GM18858 (cell line): ENCODE measurements at regions not wholly inside any gene's neighbourhood (a gene's known extent, or its start where the extent isn't known, plus 50 kb on each side); places are given as distances from the start of the nearest gene placed in this dataset.

Source experiments
- ATAC-seq: cut with Tn5 transposase; IDR thresholded peaks from one replicate; pipeline ENCODE4 v1.9.1; 2021; ENCODE audit not compliant: unreplicated experiment

- no peak for ATAC-seq
Observed at GRCh38 chr16:51085271-51085670, 65.8 kb downstream of the SALL1 start.

DNA sequence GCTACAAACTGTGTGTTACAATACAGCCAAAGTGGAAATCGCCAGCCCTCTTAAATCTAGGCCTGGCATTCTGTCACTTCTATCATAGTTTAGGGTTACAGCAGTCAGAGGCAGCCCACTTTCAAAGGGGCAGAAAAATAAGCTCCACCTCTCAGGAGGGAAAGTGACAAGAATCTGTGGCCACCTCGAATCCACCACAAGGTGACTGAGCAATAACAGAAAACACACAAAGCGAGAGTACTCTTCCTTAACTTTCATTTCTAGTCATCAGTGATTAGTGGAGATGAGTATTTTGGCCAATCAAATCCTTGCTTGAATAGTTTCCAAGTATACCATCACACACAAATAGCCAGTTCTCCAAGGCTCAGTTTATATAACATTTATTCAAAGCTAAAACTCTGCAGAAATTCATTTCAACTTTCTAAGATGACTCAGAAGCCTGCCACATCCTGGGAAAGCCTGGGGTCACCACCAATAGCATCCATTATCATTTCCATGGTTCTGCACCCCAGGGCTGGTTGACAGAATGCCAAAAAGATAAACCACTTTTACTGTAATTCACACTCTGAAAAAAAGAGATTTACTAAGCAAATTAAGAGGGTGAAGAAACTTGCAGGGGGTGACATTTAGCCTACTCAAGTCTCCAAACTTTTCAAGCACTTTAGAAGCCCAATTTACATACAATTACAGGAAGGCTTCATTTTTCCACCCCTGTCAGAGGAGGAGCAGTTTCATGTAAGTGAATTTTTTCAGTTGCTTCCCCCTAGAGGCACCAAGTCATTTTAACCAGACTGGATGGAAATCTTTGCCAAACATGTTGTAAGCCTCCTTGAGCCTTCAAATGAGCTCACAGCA, 66.8 kb downstream of the SALL1 start:
- no peak for ATAC-seq

- ATAC-seq: no peak
Observed at GRCh38 chr16:51072591-51072990, 78.5 kb downstream of the SALL1 start.

DNA sequence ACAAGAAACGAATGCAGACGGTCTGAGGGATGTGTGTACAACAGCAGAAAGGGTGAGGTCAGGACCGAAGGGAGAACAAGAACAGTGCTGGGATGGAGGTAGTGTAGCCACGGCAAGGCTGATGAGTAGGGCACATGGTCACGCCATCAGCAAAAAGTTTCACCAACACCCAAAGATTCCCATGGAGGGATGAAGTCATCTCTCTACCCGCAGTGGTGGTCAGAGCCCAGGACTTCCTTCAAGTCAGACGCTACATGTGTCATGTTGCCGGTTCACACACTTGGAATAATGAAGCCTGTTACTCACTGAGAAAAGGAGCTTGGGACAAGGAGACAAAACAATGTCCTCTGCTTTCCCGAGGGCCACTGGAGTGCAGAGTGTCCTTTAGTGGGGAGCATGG, 79.7 kb downstream of the SALL1 start:
- no peak for ATAC-seq

DNA sequence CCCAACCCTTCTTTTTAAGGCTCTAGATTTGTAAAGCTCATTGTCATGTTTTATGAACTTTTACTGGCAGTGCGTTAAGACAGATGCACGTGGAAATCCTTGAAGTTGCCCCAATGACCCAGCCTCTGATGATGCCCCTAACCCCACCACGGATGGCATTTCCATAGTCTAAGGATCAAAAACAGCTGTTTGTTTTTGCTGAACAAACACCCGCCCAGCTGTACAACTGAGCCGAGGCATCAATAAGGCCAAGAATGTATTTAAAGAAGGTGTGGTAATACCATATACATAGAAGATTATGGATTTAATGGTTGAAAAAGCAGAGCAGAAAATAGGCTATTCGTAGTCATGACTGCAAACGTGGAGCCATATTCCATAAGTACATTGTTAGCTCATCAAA, 83.7 kb downstream of the SALL1 start:
- no peak for ATAC-seq

GRCh38 chr16:51062039-51062438, 89.0 kb downstream of the SALL1 start:
- no peak for ATAC-seq

DNA sequence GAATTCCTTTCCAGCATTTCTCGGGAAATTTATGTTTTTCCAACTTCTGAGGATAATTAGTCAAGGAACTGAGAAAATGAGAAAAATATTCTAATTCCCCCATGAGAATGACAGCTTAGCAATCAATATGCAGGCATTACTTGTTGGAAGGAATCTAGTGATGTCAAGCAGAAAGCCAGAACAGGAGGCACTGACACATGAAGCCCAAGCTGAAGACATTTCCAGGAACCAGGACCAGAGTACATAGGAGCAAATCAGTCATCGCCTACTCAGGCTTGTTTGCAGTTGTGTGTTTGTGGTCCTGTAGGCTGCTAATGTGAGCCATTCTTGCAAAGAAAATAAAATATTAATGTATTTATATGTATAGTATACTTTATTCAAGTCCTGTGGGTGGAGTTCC, 89.7 kb downstream of the SALL1 start:
- no peak for ATAC-seq

DNA sequence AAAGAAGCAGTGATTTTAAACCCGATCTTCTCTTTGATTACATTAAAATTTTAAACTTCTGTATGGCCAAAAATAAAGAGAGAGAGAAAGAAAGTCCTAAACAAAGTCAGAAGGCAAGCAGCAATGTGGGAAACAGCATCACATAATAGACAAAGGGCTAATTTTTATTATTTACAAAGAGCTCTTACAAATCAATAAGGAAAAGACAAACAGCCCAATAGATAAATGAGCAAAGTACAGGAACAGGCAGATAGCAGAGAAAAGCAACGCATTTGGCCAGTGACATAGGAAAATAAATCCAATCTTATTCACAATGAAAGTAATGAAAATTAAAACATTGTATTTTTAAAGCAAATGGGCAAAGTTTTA, 93.1 kb downstream of the SALL1 start:
- ATAC-seq: no peak

DNA sequence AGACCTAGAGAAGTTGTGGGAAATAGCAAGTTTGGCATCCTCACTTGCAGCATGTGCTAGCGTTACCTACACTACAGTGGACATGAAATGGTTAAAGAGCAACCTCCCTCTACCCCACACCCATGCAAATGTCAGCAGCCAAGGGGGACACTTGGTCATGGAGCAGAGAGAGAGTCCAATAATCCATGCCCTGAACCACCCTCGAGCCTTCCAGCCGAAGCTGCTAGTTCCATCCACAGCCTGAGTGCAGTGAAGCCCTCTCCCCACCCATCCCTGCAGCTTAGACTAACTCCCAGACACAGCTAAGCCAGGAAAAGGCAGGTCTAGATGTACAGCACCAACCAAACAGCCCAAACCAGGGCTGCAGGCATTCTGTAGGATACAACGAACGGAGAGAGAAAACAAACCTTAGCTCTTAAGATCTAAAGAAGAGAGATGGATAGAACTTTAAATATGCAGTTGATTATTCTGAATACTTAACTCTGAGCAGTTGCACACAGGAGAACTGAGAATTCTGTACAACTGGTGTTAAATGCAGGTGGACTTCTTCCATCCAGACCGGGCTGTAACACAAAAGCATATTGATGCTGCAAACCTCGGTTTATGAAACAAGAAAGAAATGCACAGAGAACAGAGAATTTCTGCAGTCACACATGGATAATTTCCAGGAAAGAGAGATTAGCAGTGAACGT, 93.8 kb downstream of the SALL1 start:
- ATAC-seq: no peak

GRCh38 chr16:51056331-51056730, 94.7 kb downstream of the SALL1 start:
- no peak for ATAC-seq

DNA sequence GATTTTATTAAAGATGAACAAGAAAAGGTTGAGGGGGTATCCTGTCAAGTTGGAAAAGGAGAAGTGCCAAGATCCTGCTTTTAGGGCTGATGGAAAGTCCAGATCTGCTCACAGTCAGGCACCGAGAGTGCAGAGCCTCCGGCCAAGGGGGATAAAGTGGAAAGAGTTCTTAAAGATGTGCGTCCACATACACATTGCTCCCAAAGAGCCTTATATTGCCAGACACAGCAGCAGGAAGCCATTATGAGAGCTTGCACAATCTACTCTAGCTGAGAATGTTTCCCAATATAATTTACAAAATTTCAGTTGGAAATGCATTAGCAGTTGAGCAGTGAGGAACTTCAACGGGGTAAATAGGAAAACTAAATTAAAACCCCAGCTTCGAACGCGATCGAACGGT, 95.6 kb downstream of the SALL1 start:
- ATAC-seq: no peak

GRCh38 chr16:51053775-51054174, 97.3 kb downstream of the SALL1 start:
- no peak for ATAC-seq

DNA sequence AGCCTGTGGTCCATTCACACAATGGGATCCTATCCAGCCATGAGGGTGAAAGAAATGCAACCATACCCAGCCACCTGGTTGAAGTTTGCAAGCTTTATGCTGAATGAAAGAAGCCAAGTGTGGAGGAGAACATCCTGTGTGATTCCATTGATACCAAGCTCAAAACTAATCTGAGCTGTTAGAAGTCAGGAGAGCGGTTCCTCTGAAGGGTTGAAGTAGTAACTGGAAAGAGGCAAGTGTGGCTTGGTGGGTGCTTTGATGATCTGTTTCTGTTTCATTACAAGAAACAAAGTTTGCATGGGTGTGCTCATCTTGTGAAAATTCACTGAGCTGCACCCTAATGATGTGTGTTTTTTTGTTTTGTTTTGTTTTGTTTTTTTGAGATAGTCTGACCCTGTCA, 99.4 kb downstream of the SALL1 start:
- ATAC-seq: no peak

GRCh38 chr16:51050377-51050706, 100.7 kb downstream of the SALL1 start:
- ATAC-seq: no peak

GRCh38 chr16:51049678-51050376, 101.2 kb downstream of the SALL1 start:
- ATAC-seq: no peak

GRCh38 chr16:51049276-51049675, 101.8 kb downstream of the SALL1 start:
- ATAC-seq: no peak

- ATAC-seq: no peak
Observed at GRCh38 chr16:51048544-51048943, 102.5 kb downstream of the SALL1 start.

GRCh38 chr16:51045794-51046193, 105.3 kb downstream of the SALL1 start:
- no peak for ATAC-seq

DNA sequence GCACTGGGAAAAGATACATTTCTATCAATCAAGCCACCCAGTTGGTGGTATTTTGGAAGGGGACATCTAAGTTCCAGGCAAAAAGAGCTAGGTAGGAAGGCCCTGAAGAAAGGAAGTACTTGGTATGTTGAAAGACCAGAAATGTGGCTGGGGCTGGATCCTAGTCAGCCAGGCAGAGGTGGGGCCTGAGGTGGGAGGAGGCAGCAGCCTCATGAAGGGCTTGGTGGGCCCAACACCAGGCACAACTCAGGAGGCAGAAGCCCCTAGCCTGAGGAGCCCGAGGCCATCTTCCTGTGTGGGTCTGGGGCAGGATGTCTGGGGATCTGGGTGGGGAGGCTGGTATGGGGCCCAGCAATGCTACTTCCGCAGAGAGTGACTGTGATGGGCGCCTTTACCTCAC, 105.9 kb downstream of the SALL1 start:
- no peak for ATAC-seq

- ATAC-seq: no peak
Observed at GRCh38 chr16:51041546-51041945, 109.5 kb downstream of the SALL1 start.

- ATAC-seq: no peak
Observed at GRCh38 chr16:51040637-51041036, 110.4 kb downstream of the SALL1 start.
